ENCODE measurements at regions not wholly inside any gene's neighbourhood (a gene's known extent, or its start where the extent isn't known, plus 50 kb on each side); places are given as distances from the start of the nearest gene placed in this dataset.

DNA sequence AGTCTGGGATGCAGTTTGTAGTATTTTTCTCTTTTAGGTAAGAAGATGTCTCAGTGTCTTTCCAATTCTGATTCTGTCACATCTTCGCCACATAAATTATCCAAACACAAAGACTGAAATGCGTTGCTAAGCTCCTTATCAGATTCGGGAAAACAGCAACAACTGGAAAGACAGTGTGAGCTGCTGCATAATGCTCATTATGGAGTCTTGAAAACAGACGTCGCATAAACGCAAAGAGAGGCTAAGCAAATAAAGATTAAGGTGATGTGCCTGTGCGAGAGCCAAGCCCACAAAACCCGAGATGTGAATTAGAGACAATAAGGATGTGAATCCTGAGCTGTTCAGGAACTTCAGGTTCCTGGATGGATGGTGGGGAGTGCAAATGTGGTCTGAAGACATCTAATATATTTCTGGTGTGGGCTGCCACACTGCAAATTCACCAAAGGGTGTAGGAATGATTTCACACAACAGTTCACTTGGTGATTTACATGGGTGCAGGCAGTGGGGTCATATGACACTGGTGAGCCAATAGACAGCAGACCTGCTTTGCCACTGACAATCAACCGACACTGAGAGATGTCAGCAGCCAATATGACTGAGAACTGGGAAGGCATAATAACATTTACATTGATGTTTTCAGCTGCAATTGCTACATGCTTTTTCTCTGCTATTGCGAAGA lies 195.8 kb downstream of the MTX2 start:
- TF ChIP-seq, protein P1, sequence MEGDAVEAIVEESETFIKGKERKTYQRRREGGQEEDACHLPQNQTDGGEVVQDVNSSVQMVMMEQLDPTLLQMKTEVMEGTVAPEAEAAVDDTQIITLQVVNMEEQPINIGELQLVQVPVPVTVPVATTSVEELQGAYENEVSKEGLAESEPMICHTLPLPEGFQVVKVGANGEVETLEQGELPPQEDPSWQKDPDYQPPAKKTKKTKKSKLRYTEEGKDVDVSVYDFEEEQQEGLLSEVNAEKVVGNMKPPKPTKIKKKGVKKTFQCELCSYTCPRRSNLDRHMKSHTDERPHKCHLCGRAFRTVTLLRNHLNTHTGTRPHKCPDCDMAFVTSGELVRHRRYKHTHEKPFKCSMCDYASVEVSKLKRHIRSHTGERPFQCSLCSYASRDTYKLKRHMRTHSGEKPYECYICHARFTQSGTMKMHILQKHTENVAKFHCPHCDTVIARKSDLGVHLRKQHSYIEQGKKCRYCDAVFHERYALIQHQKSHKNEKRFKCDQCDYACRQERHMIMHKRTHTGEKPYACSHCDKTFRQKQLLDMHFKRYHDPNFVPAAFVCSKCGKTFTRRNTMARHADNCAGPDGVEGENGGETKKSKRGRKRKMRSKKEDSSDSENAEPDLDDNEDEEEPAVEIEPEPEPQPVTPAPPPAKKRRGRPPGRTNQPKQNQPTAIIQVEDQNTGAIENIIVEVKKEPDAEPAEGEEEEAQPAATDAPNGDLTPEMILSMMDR (conservative IDR thresholded peaks at IDR 0.05; ENCODE audit: control insufficient read depth, insufficient read depth, low read depth, low read length): no peak
- DNase-seq (ENCODE audit: low read depth): no peak
- H3K4me3 ChIP-seq (ENCODE audit: control insufficient read depth, low read depth, low read length): no peak overlapping the region

- TF ChIP-seq, protein P1 (conservative IDR thresholded peaks at IDR 0.05; ENCODE audit: control insufficient read depth, insufficient read depth, low read depth, low read length): no peak
- no peak overlapping the region for H3K4me3 ChIP-seq (ENCODE audit: control insufficient read depth, low read depth, low read length)
Observed at GRCh38 chr2:176466918-176467452, 197.7 kb downstream of the MTX2 start.

GRCh38 chr2:176467595-176467994 lies 198.4 kb downstream of the MTX2 start:
- DNase-seq (ENCODE audit: low read depth): no peak
- TF ChIP-seq, protein P1 (conservative IDR thresholded peaks at IDR 0.05; ENCODE audit: control insufficient read depth, insufficient read depth, low read depth, low read length): no peak
- H3K4me3 ChIP-seq (ENCODE audit: control insufficient read depth, low read depth, low read length): no peak overlapping the region

More at GRCh38 chr2:176466918-176467452, 197.7 kb downstream of the MTX2 start:
- no peak for DNase-seq (ENCODE audit: low read depth)

DNA sequence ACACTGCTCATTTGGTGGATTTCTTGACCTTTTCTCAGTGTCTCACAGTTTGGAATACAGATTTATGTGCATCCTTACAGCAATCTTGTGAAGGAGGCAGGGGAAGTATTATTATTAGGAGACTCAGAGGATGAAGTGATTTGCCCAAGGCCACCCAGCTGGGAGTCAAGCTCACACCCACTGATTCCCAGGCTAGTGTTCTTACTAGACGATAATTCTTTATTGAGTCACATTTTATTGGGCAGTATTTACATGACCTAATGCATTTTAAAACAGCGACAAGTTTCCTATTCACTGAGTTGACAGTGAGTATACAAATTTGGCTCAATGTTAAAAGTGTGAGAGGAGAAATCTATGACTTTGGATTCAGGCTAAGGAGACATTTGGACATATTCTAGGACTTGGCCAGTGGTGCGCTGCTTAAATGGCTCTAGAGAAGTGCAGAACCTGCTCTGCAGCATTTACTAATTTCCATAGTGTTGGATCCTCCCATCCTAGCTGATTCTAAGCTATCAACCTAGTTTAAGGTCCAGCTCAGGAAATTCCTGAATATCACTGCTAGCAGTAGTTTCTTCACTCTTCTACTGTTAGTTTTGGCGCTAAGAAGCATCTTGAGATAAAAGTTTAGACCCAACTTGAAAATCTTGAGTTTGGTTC lies 199.3 kb downstream of the MTX2 start:
- no peak overlapping the region for H3K4me3 ChIP-seq (ENCODE audit: control insufficient read depth, low read depth, low read length)
- TF ChIP-seq, protein P1 (conservative IDR thresholded peaks at IDR 0.05; ENCODE audit: control insufficient read depth, insufficient read depth, low read depth, low read length): no peak
- peak; percentile 61 for DNase-seq (ENCODE audit: low read depth)

DNA sequence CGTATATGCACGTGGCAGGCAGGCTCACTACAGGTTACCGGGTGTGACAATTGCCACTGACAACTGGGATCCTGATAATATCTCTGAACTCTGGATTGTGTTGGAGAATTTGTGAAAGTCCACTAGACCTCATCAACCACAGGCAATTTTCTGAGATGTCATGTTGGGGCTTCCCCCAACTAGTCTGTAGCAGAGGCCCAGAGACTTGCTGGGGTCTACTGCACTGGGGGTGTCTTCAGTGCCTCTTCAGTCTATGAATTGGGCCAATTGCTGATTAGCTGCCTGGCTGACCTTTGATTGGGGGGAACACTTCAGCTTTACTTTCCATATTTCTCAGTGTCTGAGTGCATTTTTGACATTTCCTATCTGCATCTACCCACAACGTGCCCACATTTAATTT lies 201.5 kb downstream of the MTX2 start:
- no peak for DNase-seq (ENCODE audit: low read depth)
- H3K4me3 ChIP-seq (ENCODE audit: control insufficient read depth, low read depth, low read length): no peak overlapping the region
- TF ChIP-seq, protein P1 (conservative IDR thresholded peaks at IDR 0.05; ENCODE audit: control insufficient read depth, insufficient read depth, low read depth, low read length): no peak

- H3K4me3 ChIP-seq (ENCODE audit: control insufficient read depth, low read depth, low read length): no peak overlapping the region
- TF ChIP-seq, protein P1 (conservative IDR thresholded peaks at IDR 0.05; ENCODE audit: control insufficient read depth, insufficient read depth, low read depth, low read length): no peak
- no peak for DNase-seq (ENCODE audit: low read depth)
Observed at GRCh38 chr2:176471949-176472348, 202.7 kb downstream of the MTX2 start.
